IMR-90 (cell line): ENCODE measurements at regions not wholly inside any gene's neighbourhood (a gene's known extent, or its start where the extent isn't known, plus 50 kb on each side); places are given as distances from the start of the nearest gene placed in this dataset.

Experiments
- ATAC-seq: fragments of 200-7000 bp; cut with Tn5 transposase; 2 replicates; pipeline ENCODE4 v1.9.1; 2020; ENCODE audit warnings: low read depth, mild to moderate bottlenecking, moderate library complexity
- BruUV-seq: library from RNA; stranded (reverse); fragments of 400-500 nt; replicated peaks from 2 replicates; lab custom pipeline; 2021; lab: Mats Ljungman, UMichigan
- CTCF ChIA-PET: fragments of 300-600 bp; formaldehyde crosslinking; extraction: SDS; loops from one replicate; lab custom pipeline; 2021; ENCODE audit warnings: antibody characterized with exemption; lab: Yijun Ruan, JAX
- POLR2A ChIA-PET: fragments of 300-600 bp; sonication (Branson Sonifier 250); formaldehyde crosslinking; loops from one replicate; lab custom pipeline; 2022; ENCODE audit warnings: antibody characterized with exemption; ENCODE audit not compliant: unreplicated experiment; lab: Charles Lee
- DNase-seq: peaks from one replicate; pipeline ENCODE4 v3.0.0; 2013
- H2AFZ ChIP-seq: replicated peaks from 2 replicates; pipeline ENCODE3; 2013; ENCODE audit warnings: low read length, mild to moderate bottlenecking; ENCODE audit not compliant: poor library complexity
- H2AK5ac ChIP-seq: 2 replicates; pipeline ENCODE4 v1.6.1; 2013; ENCODE audit warnings: low read depth, low read length, inconsistent platforms
- H2AK9ac ChIP-seq: replicated peaks from 2 replicates; pipeline ENCODE3; 2013; ENCODE audit warnings: mild to moderate bottlenecking, low read depth, low read length, moderate library complexity; ENCODE audit not compliant: poor library complexity
- H2BK120ac ChIP-seq: 2 replicates; pipeline ENCODE4 v1.6.1; 2013; ENCODE audit warnings: low read depth, low read length, inconsistent platforms
- H2BK15ac ChIP-seq: 3 replicates; pipeline ENCODE4 v1.6.1; 2013; ENCODE audit warnings: low read depth, low read length, inconsistent platforms
- H2BK20ac ChIP-seq: 2 replicates; pipeline ENCODE4 v1.6.1; 2013; ENCODE audit warnings: low read depth, mild to moderate bottlenecking, inconsistent platforms, low read length, moderate library complexity
- H2BK5ac ChIP-seq: 2 replicates; pipeline ENCODE4 v1.6.1; 2013; ENCODE audit warnings: mild to moderate bottlenecking, low read depth, low read length, inconsistent platforms; ENCODE audit not compliant: poor library complexity, severe bottlenecking
- H3K14ac ChIP-seq: replicated peaks from 2 replicates; pipeline ENCODE4 v1.6.1; 2013; ENCODE audit warnings: low read depth, low read length, inconsistent platforms
- H3K18ac ChIP-seq: 2 replicates; pipeline ENCODE4 v1.6.1; 2013; ENCODE audit warnings: low read depth, low read length, control low read depth
- H3K23ac ChIP-seq: 2 replicates; pipeline ENCODE4 v1.6.1; 2013; ENCODE audit warnings: low read depth, low read length, inconsistent platforms
- H3K27ac ChIP-seq: 2 replicates; pipeline ENCODE4 v1.5.1; 2013; ENCODE audit warnings: mild to moderate bottlenecking, control low read depth, low read length; ENCODE audit not compliant: insufficient read depth
- H3K27me3 ChIP-seq: 2 replicates; pipeline ENCODE4 v1.6.1; 2013; ENCODE audit warnings: low read length; ENCODE audit not compliant: control insufficient read depth, insufficient read depth
- H3K36me3 ChIP-seq: 2 replicates; pipeline ENCODE4 v1.6.1; 2013; ENCODE audit warnings: low read length, mixed read lengths; ENCODE audit not compliant: control insufficient read depth, insufficient read depth
- H3K4ac ChIP-seq: 2 replicates; pipeline ENCODE4 v1.6.1; 2013; ENCODE audit warnings: low read depth, low read length, inconsistent platforms
- H3K4me1 ChIP-seq: 2 replicates; pipeline ENCODE4 v1.6.1; 2013; ENCODE audit warnings: low read length, mixed read lengths; ENCODE audit not compliant: control insufficient read depth, insufficient read depth
- H3K4me2 ChIP-seq: 2 replicates; pipeline ENCODE4 v1.6.1; 2013; ENCODE audit warnings: low read depth, mild to moderate bottlenecking, control low read depth, low read length, moderate library complexity
- H3K4me3 ChIP-seq: 2 replicates; pipeline ENCODE4 v1.5.1; 2013; ENCODE audit warnings: low read depth, mild to moderate bottlenecking, control low read depth, low read length, moderate library complexity; ENCODE audit not compliant: insufficient read depth
- H3K56ac ChIP-seq: 2 replicates; pipeline ENCODE4 v1.6.1; 2013; ENCODE audit warnings: low read length, inconsistent platforms; ENCODE audit not compliant: insufficient read depth; ENCODE audit errors: extremely low read depth
- H3K79me1 ChIP-seq, 2 experiments: 2 replicates each; pipeline ENCODE4 v1.6.1; 2013; ENCODE audit warnings: low read length in 2 of 2, inconsistent platforms in 1 of 2, low read depth in 1 of 2
- H3K9ac ChIP-seq: 2 replicates; pipeline ENCODE4 v1.6.1; 2013; ENCODE audit warnings: low read depth, low read length, control low read depth
- H3K9me1 ChIP-seq: 2 replicates; pipeline ENCODE4 v1.6.1; 2013; ENCODE audit warnings: low read length, inconsistent platforms; ENCODE audit not compliant: insufficient read depth
- H3K9me3 ChIP-seq: 2 replicates; pipeline ENCODE4 v1.6.1; 2013; ENCODE audit warnings: low read length; ENCODE audit not compliant: control insufficient read depth, insufficient read depth
- H4K20me1 ChIP-seq: 2 replicates; pipeline ENCODE4 v1.6.1; 2013; ENCODE audit warnings: low read length, inconsistent platforms; ENCODE audit not compliant: insufficient read depth
- H4K5ac ChIP-seq: 2 replicates; pipeline ENCODE4 v1.6.1; 2013; ENCODE audit warnings: mild to moderate bottlenecking, low read depth, low read length, control low read depth
- H4K8ac ChIP-seq, 2 experiments: 2 replicates each; pipeline ENCODE4 v1.6.1; 2013; ENCODE audit warnings: low read depth in 2 of 2, low read length in 2 of 2, control low read depth in 1 of 2, inconsistent platforms in 1 of 2
- H4K91ac ChIP-seq: 2 replicates; pipeline ENCODE4 v1.6.1; 2013; ENCODE audit warnings: low read depth, low read length, inconsistent platforms; ENCODE audit not compliant: insufficient read depth
- BHLHE40 ChIP-seq: fragments of 150-350 bp; IDR thresholded peaks from 2 replicates; pipeline ENCODE4 v1.6.1; 2016; ENCODE audit warnings: mild to moderate bottlenecking, low read depth, low read length
- MAFK ChIP-seq: IDR thresholded peaks from 2 replicates; pipeline ENCODE4 v1.6.1; 2012; ENCODE audit warnings: low read depth, low read length, improper control_type of control experiment
- NFE2L2 ChIP-seq: fragments of 150-350 bp; IDR thresholded peaks from 2 replicates; pipeline ENCODE4 v1.6.1; 2016; ENCODE audit warnings: low read depth, mild to moderate bottlenecking, low read length
- WGBS, 2 experiments: methylation state at CpG; one replicate each; pipeline versions ENCODE4 v1.1.5 to v1.1.7; 2013; ENCODE audit warnings: missing lambda C conversion rate in 2 of 2; ENCODE audit not compliant: insufficient read length in 1 of 2; ENCODE audit errors: extremely low coverage in 2 of 2; 5-methylcytosine and 5-hydroxymethylcytosine counted together
- dilution Hi-C: fragments of 300-500 bp; cut with HindIII; formaldehyde crosslinking; loops from one replicate; pipeline ENCODE4 v1.14.3; 2018; ENCODE audit warnings: low sequenced_read_pairs; ENCODE audit not compliant: unreplicated experiment
- in situ Hi-C: fragments of 300-500 bp; cut with MboI; formaldehyde crosslinking; loops from 3 replicates; pipeline ENCODE4 v1.14.3; 2019; ENCODE audit warnings: low sequenced_read_pairs, inconsistent platforms, mixed read lengths
- intact Hi-C: fragments of 100-400 bp; cut with micrococcal nuclease; formaldehyde crosslinking; loops from 2 replicates; pipeline ENCODE4 v1.10.0; 2022

GRCh38 chr21:16535626-16536025 is 805.8 kb downstream of the USP25 start:
- no peak overlapping the region for H2BK15ac ChIP-seq
- no peaks in the 10 kb centered on the region for H3K79me1 ChIP-seq
- ChIA-PET CTCF (no interaction called here), POLR2A (no interaction called here)
- H4K5ac ChIP-seq = no peak overlapping the region
- no peak for TF ChIP-seq MAFK
- no peak for TF ChIP-seq NFE2L2
- TF ChIP-seq BHLHE40 = no peak
- H3K36me3 ChIP-seq = no peaks in the 10 kb centered on the region
- no peak overlapping the region for H3K4me2 ChIP-seq
- no peak overlapping the region for H4K8ac ChIP-seq
- H3K27ac ChIP-seq = no peak overlapping the region
- no peaks in the 10 kb centered on the region for H4K20me1 ChIP-seq
- no peak overlapping the region for H2BK120ac ChIP-seq
- H3K23ac ChIP-seq = no peak overlapping the region
- H4K91ac ChIP-seq = no peak overlapping the region
- no peak overlapping the region for H3K18ac ChIP-seq
- H3K4ac ChIP-seq = no peak overlapping the region
- intact Hi-C loops (loop anchor here (5.0 kb wide), 1 partner anchor 37 kb away; no protein-coding TSS in a partner anchor), in situ Hi-C loops (no loop called here), dilution Hi-C loops (no loop called here)
- H3K4me3 ChIP-seq = no peak overlapping the region
- no peak overlapping the region for H2AFZ ChIP-seq
- DNase-seq (no peak), ATAC-seq (no peak)
- H3K56ac ChIP-seq = no peak overlapping the region
- H2BK20ac ChIP-seq = no peak overlapping the region
- peaks cover 3% of the 10 kb centered on the region; the same call in 1 of the 2 replicates for H3K4me1 ChIP-seq
- H3K9ac ChIP-seq = no peak overlapping the region
- no peaks in the 10 kb centered on the region for H3K9me3 ChIP-seq
- 0 out of 2 replicates have a peak, but pooled peaks cover 3% of the 10 kb centered on the region for H3K9me1 ChIP-seq
- H2AK9ac ChIP-seq = no peak overlapping the region
- no CpG with 5 or more reads among the region's 1 CpG for WGBS, 2 experiments
- no peak overlapping the region for H2BK5ac ChIP-seq
- H2AK5ac ChIP-seq = no peak overlapping the region
- BruUV-seq = no TSS peak
- H3K14ac ChIP-seq = no peak overlapping the region
- H3K27me3 ChIP-seq = no peaks in the 10 kb centered on the region
